Endodermal cell (in vitro differentiated cells): ENCODE measurements at regions not wholly inside any gene's neighbourhood (a gene's known extent, or its start where the extent isn't known, plus 50 kb on each side); places are given as distances from the start of the nearest gene placed in this dataset.

Experiments used
- DNase-seq: peaks from one replicate; pipeline ENCODE4 v3.0.0-alpha.2; 2017
- H3K27ac ChIP-seq: 2 replicates; pipeline ENCODE4 v1.5.1; 2013; ENCODE audit warnings: mild to moderate bottlenecking, low read depth, low read length, moderate library complexity
- H3K27me3 ChIP-seq: 2 replicates; pipeline ENCODE4 v1.6.1; 2013; ENCODE audit warnings: mild to moderate bottlenecking, low read length, moderate library complexity; ENCODE audit not compliant: insufficient read depth, control insufficient read depth, poor library complexity, severe bottlenecking
- H3K36me3 ChIP-seq: 2 replicates; pipeline ENCODE4 v1.7.0; 2013; ENCODE audit warnings: mild to moderate bottlenecking, low read length, moderate library complexity; ENCODE audit not compliant: control insufficient read depth, insufficient read depth
- H3K4me1 ChIP-seq: one replicate; pipeline ENCODE4 v1.7.0; 2013; ENCODE audit warnings: low read length; ENCODE audit not compliant: control insufficient read depth, insufficient read depth
- H3K4me3 ChIP-seq: 2 replicates; pipeline ENCODE4 v1.5.1; 2013; ENCODE audit warnings: mild to moderate bottlenecking, low read length, moderate library complexity
- H3K9ac ChIP-seq: 2 replicates; pipeline ENCODE4 v1.6.1; 2013; ENCODE audit warnings: mild to moderate bottlenecking, low read length, moderate library complexity; ENCODE audit not compliant: poor library complexity, severe bottlenecking; ENCODE audit errors: extremely low read depth
- H3K9me3 ChIP-seq: 2 replicates; pipeline ENCODE4 v1.6.1; 2013; ENCODE audit warnings: mild to moderate bottlenecking, low read length, moderate library complexity; ENCODE audit not compliant: control insufficient read depth
- H3K27ac Mint-ChIP-seq: 2 replicates; pipeline ENCODE4 v1.8.0; 2020; ENCODE audit warnings: mixed read lengths
- H3K27me3 Mint-ChIP-seq: 2 replicates; pipeline ENCODE4 v1.8.0; 2021; ENCODE audit warnings: mild to moderate bottlenecking, mixed read lengths; ENCODE audit not compliant: insufficient read depth
- H3K36me3 Mint-ChIP-seq: 2 replicates; pipeline ENCODE4 v1.8.0; 2020; ENCODE audit warnings: low read depth, mixed read lengths
- H3K4me1 Mint-ChIP-seq: 2 replicates; pipeline ENCODE4 v1.8.0; 2020; ENCODE audit warnings: mixed read lengths
- H3K4me3 Mint-ChIP-seq: 2 replicates; pipeline ENCODE4 v1.8.0; 2020; ENCODE audit warnings: mild to moderate bottlenecking, moderate library complexity, mixed read lengths
- H3K9me3 Mint-ChIP-seq: 2 replicates; pipeline ENCODE4 v1.8.0; 2020; ENCODE audit warnings: mild to moderate bottlenecking, mixed read lengths
- whole genome bisulfite sequencing, 2 experiments: methylation state at CpG; one replicate each; pipeline versions ENCODE4 v1.1.5 to v1.1.7; 2013; ENCODE audit warnings: missing lambda C conversion rate in 2 of 2, mixed read lengths in 1 of 2; ENCODE audit not compliant: insufficient coverage in 1 of 2, insufficient read length in 1 of 2; 5-methylcytosine and 5-hydroxymethylcytosine counted together
- TF ChIP-seq, protein P1 (sequence below): fragments of 200-600 bp; sonication (generic); conservative IDR thresholded peaks from 2 replicates; pipeline ENCODE4 v1.5.0; 2021; ENCODE audit warnings: antibody characterized with exemption, mild to moderate bottlenecking

DNA sequence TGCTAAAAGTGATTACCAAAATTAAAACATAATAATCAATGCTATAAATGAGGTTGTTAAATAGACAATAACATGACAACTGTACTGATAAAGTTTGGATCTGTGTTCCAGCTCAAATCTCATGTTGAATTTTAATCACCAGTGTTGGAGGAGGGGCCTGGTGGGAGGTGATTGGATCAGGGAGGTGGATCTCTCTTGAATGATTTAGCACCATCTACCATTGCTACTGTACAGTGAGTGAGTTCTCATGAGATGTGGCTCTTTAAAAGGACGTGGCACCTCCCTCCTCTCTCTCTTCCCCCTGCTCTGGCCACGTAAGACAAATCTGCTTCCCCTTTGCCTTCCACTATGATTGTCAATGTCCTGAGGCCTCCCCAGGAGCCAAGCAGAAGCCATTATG, 77.5 kb downstream of the HTR5A start:
- Histone ChIP-seq H3K9ac (no peak overlapping the region), H3K27ac (no peak overlapping the region), H3K27me3 (no peaks in the 10 kb centered on the region), H3K4me3 (no peak overlapping the region), H3K4me1 (no peaks in the 10 kb centered on the region), H3K9me3 (no peaks in the 10 kb centered on the region), H3K36me3 (no peaks in the 10 kb centered on the region)
- no peak overlapping the region for H3K27ac Mint-ChIP-seq
- 0 to 41% methylated on average over 1 to 2 of the region's 2 CpGs for WGBS, 2 experiments
- TF ChIP-seq, protein P1, sequence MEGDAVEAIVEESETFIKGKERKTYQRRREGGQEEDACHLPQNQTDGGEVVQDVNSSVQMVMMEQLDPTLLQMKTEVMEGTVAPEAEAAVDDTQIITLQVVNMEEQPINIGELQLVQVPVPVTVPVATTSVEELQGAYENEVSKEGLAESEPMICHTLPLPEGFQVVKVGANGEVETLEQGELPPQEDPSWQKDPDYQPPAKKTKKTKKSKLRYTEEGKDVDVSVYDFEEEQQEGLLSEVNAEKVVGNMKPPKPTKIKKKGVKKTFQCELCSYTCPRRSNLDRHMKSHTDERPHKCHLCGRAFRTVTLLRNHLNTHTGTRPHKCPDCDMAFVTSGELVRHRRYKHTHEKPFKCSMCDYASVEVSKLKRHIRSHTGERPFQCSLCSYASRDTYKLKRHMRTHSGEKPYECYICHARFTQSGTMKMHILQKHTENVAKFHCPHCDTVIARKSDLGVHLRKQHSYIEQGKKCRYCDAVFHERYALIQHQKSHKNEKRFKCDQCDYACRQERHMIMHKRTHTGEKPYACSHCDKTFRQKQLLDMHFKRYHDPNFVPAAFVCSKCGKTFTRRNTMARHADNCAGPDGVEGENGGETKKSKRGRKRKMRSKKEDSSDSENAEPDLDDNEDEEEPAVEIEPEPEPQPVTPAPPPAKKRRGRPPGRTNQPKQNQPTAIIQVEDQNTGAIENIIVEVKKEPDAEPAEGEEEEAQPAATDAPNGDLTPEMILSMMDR = no peak
- peaks cover 5% of the 10 kb centered on the region for H3K27me3 Mint-ChIP-seq
- no peak overlapping the region for H3K4me3 Mint-ChIP-seq
- H3K9me3 Mint-ChIP-seq = peaks cover 21% of the 10 kb centered on the region
- no peaks in the 10 kb centered on the region for H3K36me3 Mint-ChIP-seq
- no peaks in the 10 kb centered on the region for H3K4me1 Mint-ChIP-seq
- no peak for DNase-seq

DNA sequence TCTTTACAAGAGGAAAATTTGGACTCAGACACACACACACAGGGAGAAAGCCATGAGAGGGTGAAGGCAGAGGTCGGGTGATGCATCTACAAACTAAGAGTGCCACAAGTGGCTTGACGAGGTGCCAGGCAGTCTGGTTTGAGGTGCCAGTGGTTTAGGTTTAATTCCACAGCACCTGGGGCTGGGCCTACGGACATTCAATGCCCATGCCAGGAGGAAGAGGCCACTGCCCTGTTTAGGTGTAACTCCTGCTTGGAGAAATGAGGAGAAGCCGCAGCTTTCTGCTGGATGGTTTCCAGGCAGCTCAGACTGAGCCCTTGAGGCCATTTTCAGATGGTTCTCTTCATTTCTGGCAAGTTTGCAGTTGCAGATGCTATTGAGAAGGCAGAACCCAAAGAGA, 83.6 kb downstream of the HTR5A start:
- Mint-ChIP-seq H3K9me3 (peaks cover 35% of the 10 kb centered on the region), H3K27ac (no peak overlapping the region)

DNA sequence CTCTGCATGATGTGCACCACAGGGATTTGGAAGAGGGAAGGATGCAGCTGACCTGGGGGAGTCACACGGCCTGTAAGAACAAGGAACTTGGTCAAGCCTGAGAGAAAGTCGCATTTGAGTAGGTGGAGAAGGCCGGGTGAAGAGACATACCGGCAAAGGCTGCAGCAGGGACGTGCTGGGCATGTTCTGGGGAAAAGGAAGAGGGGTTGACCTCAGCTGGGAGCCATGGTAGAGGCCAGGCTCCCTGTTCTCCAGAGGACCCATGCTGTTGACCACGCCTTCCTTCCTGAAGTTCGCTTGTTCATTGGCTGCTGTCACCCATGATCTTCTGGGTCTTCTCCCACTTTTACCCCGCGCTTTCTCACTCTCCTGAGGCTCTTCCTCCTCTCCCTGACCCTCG, 84.5 kb downstream of the HTR5A start:
- no peaks in the 10 kb centered on the region for H3K4me1 ChIP-seq
- Mint-ChIP-seq H3K4me1 (no peaks in the 10 kb centered on the region), H3K36me3 (no peaks in the 10 kb centered on the region), H3K9me3 (peaks cover 37% of the 10 kb centered on the region), H3K27ac (no peak overlapping the region), H3K4me3 (no peak overlapping the region), H3K27me3 (peaks cover 3% of the 10 kb centered on the region)
- WGBS, 2 experiments = 67 to 78% methylated on average over 6 to 10 of the region's 10 CpGs
- H3K27ac ChIP-seq = no peak overlapping the region
- DNase-seq = no peak
- H3K4me3 ChIP-seq = no peak overlapping the region
- H3K36me3 ChIP-seq = no peaks in the 10 kb centered on the region
- H3K9ac ChIP-seq = no peak overlapping the region
- H3K9me3 ChIP-seq = peaks cover 7% of the 10 kb centered on the region
- TF ChIP-seq, protein P1 = no peak
- no peaks in the 10 kb centered on the region for H3K27me3 ChIP-seq

More for the DNA sequence above, 83.6 kb downstream of the HTR5A start:
- H3K27me3 ChIP-seq = no peaks in the 10 kb centered on the region
- no peak for DNase-seq
- Mint-ChIP-seq H3K4me1 (no peaks in the 10 kb centered on the region), H3K27me3 (peaks cover 3% of the 10 kb centered on the region), H3K36me3 (no peaks in the 10 kb centered on the region), H3K4me3 (no peak overlapping the region)
- H3K4me3 ChIP-seq = no peak overlapping the region
- H3K9me3 ChIP-seq = peaks cover 5% of the 10 kb centered on the region
- no peak overlapping the region for H3K27ac ChIP-seq
- H3K9ac ChIP-seq = no peak overlapping the region
- H3K36me3 ChIP-seq = no peaks in the 10 kb centered on the region
- 54 to 64% methylated on average over 4 of the region's 4 CpGs for WGBS, 2 experiments
- no peaks in the 10 kb centered on the region for H3K4me1 ChIP-seq
- TF ChIP-seq, protein P1 = no peak
